Mucosa of rectum (tissue), 2 donors: ENCODE measurements at regions not wholly inside any gene's neighbourhood (a gene's known extent, or its start where the extent isn't known, plus 50 kb on each side); places are given as distances from the start of the nearest gene placed in this dataset.
"Not testable (repeated sequence)": the region's sequence is repeated elsewhere in the genome, so short reads cannot be mapped to it uniquely, and the experiment has no call there.

Source experiments
- H3K27ac ChIP-seq, 2 donors: one replicate each; pipeline ENCODE4 v1.7.0; 2013; ENCODE audit warnings: inconsistent platforms in 2 of 2, low read depth in 2 of 2, low read length in 2 of 2
- H3K27me3 ChIP-seq, 2 donors: one replicate each; pipeline ENCODE4 v1.7.0; 2013; ENCODE audit warnings: low read length in 2 of 2; ENCODE audit not compliant: control insufficient read depth in 2 of 2, insufficient read depth in 2 of 2
- H3K36me3 ChIP-seq, 2 donors: one replicate each; pipeline ENCODE4 v1.7.0; 2013; ENCODE audit warnings: low read length in 2 of 2; ENCODE audit not compliant: control insufficient read depth in 2 of 2, insufficient read depth in 2 of 2
- H3K4me1 ChIP-seq, 2 donors: one replicate each; pipeline ENCODE4 v1.7.0; 2013; ENCODE audit warnings: low read length in 2 of 2, mild to moderate bottlenecking in 1 of 2; ENCODE audit not compliant: control insufficient read depth in 2 of 2, insufficient read depth in 2 of 2
- H3K4me3 ChIP-seq, 2 donors: one replicate each; pipeline ENCODE4 v1.7.0; 2013; ENCODE audit warnings: low read length in 2 of 2
- H3K9ac ChIP-seq, 2 donors: one replicate each; pipeline ENCODE4 v1.7.0; 2013; ENCODE audit warnings: low read length in 2 of 2, low read depth in 1 of 2, mild to moderate bottlenecking in 1 of 2
- H3K9me3 ChIP-seq, 2 donors: one replicate each; pipeline ENCODE4 v1.7.0; 2013; ENCODE audit warnings: low read length in 2 of 2; ENCODE audit not compliant: control insufficient read depth in 2 of 2
- donor health status: healthy.
- donor health status: Normal muscosa, but diverticular disease.

GRCh38 chr10:57645108-57645507 is 622.6 kb downstream of the IPMK start:
- H3K36me3 ChIP-seq, H3K9ac ChIP-seq, H3K4me1 ChIP-seq, H3K27me3 ChIP-seq, H3K9me3 ChIP-seq, H3K4me3 ChIP-seq, H3K27ac ChIP-seq: not testable (repeated sequence)

- no peaks in the 10 kb centered on the region for H3K4me1 ChIP-seq
- H3K9ac ChIP-seq = no peak overlapping the region
- H3K27me3 ChIP-seq = no peaks in the 10 kb centered on the region
- no peak overlapping the region for H3K27ac ChIP-seq
- no peaks in the 10 kb centered on the region for H3K36me3 ChIP-seq
- H3K9me3 ChIP-seq = no peaks in the 10 kb centered on the region
- no peak overlapping the region for H3K4me3 ChIP-seq
These were observed 629.3 kb downstream of the IPMK start for GRCh38 chr10:57638411-57638810.

GRCh38 chr10:57628592-57629284 is 639.0 kb downstream of the IPMK start:
- H3K9ac ChIP-seq = no peak overlapping the region
- no peaks in the 10 kb centered on the region for H3K9me3 ChIP-seq
- no peaks in the 10 kb centered on the region for H3K4me1 ChIP-seq
- H3K4me3 ChIP-seq = no peak overlapping the region
- no peaks in the 10 kb centered on the region for H3K36me3 ChIP-seq
- no peaks in the 10 kb centered on the region for H3K27me3 ChIP-seq
- H3K27ac ChIP-seq = no peak overlapping the region

- Histone ChIP-seq H3K27ac (no peak overlapping the region), H3K9ac (no peak overlapping the region), H3K4me3 (no peak overlapping the region), H3K27me3 (no peaks in the 10 kb centered on the region), H3K36me3 (no peaks in the 10 kb centered on the region), H3K9me3 (no peaks in the 10 kb centered on the region), H3K4me1 (no peaks in the 10 kb centered on the region)
These were observed 640.0 kb downstream of the IPMK start for GRCh38 chr10:57627642-57628178.

- no peak overlapping the region for H3K27ac ChIP-seq
- H3K27me3 ChIP-seq = no peaks in the 10 kb centered on the region
- H3K9ac ChIP-seq = no peak overlapping the region
- H3K4me1 ChIP-seq = no peaks in the 10 kb centered on the region
- no peaks in the 10 kb centered on the region for H3K36me3 ChIP-seq
- H3K4me3 ChIP-seq = no peak overlapping the region
- H3K9me3 ChIP-seq = no peaks in the 10 kb centered on the region
These were observed 642.7 kb downstream of the IPMK start for GRCh38 chr10:57624856-57625592.

- H3K27ac ChIP-seq = no peak overlapping the region
- no peaks in the 10 kb centered on the region for H3K27me3 ChIP-seq
- H3K36me3 ChIP-seq = no peaks in the 10 kb centered on the region
- no peak overlapping the region for H3K4me3 ChIP-seq
- H3K4me1 ChIP-seq = no peaks in the 10 kb centered on the region
- no peaks in the 10 kb centered on the region for H3K9me3 ChIP-seq
- no peak overlapping the region for H3K9ac ChIP-seq
These were observed 643.6 kb downstream of the IPMK start for GRCh38 chr10:57624066-57624465.

GRCh38 chr10:57621466-57621865 is 646.2 kb downstream of the IPMK start:
- Histone ChIP-seq H3K27ac (no peak overlapping the region), H3K27me3 (no peaks in the 10 kb centered on the region), H3K9me3 (no peaks in the 10 kb centered on the region), H3K4me1 (no peaks in the 10 kb centered on the region), H3K9ac (no peak overlapping the region), H3K4me3 (no peak overlapping the region), H3K36me3 (no peaks in the 10 kb centered on the region)

GRCh38 chr10:57605948-57606485 is 661.7 kb downstream of the IPMK start:
- Histone ChIP-seq H3K36me3 (no peaks in the 10 kb centered on the region), H3K4me3 (no peak overlapping the region), H3K4me1 (no peaks in the 10 kb centered on the region), H3K9me3 (no peaks in the 10 kb centered on the region), H3K27ac (no peak overlapping the region), H3K9ac (no peak overlapping the region), H3K27me3 (no peaks in the 10 kb centered on the region)

- Histone ChIP-seq H3K9ac (no peak overlapping the region), H3K27me3 (no peaks in the 10 kb centered on the region), H3K36me3 (no peaks in the 10 kb centered on the region), H3K27ac (no peak overlapping the region), H3K9me3 (no peaks in the 10 kb centered on the region), H3K4me3 (no peak overlapping the region), H3K4me1 (no peaks in the 10 kb centered on the region)
These were observed 668.3 kb downstream of the IPMK start for GRCh38 chr10:57599440-57599839.

GRCh38 chr10:57593983-57594573 is 673.6 kb downstream of the IPMK start:
- no peaks in the 10 kb centered on the region for H3K4me1 ChIP-seq
- no peak overlapping the region for H3K4me3 ChIP-seq
- H3K36me3 ChIP-seq = no peaks in the 10 kb centered on the region
- H3K9ac ChIP-seq = no peak overlapping the region
- H3K9me3 ChIP-seq = no peaks in the 10 kb centered on the region
- H3K27me3 ChIP-seq = no peaks in the 10 kb centered on the region
- no peak overlapping the region for H3K27ac ChIP-seq
